SU-DHL-6 (cell line): ENCODE measurements at regions not wholly inside any gene's neighbourhood (a gene's known extent, or its start where the extent isn't known, plus 50 kb on each side); places are given as distances from the start of the nearest gene placed in this dataset.

ENCODE experiments used
- H2AFZ ChIP-seq: fragments of 200-600 bp; sonication (generic); 2 replicates; pipeline ENCODE4 v1.6.1; 2014; ENCODE audit warnings: low read depth, mild to moderate bottlenecking, moderate library complexity, mixed read lengths, antibody characterized with exemption, low read length; ENCODE audit not compliant: severe bottlenecking
- H3F3A ChIP-seq: fragments of 200-600 bp; shearing (Covaris generic); 2 replicates; pipeline ENCODE4 v1.6.0; 2016; ENCODE audit warnings: antibody characterized with exemption, mild to moderate bottlenecking; ENCODE audit not compliant: insufficient read depth
- H3K27ac ChIP-seq: fragments of 200-600 bp; sonication (generic); 2 replicates; pipeline ENCODE4 v1.5.1; 2016; ENCODE audit warnings: low read depth, mild to moderate bottlenecking, low read length, moderate library complexity, mixed read lengths
- H3K27me3 ChIP-seq: fragments of 200-600 bp; sonication (generic), shearing (Covaris generic); 2 replicates; pipeline ENCODE4 v1.6.0; 2014; ENCODE audit warnings: mild to moderate bottlenecking, low read length
- H3K36me3 ChIP-seq: fragments of 200-600 bp; sonication (generic); 2 replicates; pipeline ENCODE4 v1.6.1; 2014; ENCODE audit warnings: mild to moderate bottlenecking, low read length, mixed read lengths
- H3K4me2 ChIP-seq: fragments of 300-600, 200-600 bp; shearing (Covaris generic), sonication (generic); 2 replicates; pipeline ENCODE4 v1.6.0; 2014; ENCODE audit warnings: low read length, low read depth, mild to moderate bottlenecking; ENCODE audit not compliant: poor library complexity, severe bottlenecking
- H3K4me3 ChIP-seq: fragments of 200-600 bp; sonication (generic); 2 replicates; pipeline ENCODE4 v1.5.1; 2014; ENCODE audit warnings: antibody characterized with exemption, low read length, mild to moderate bottlenecking, mixed read lengths; ENCODE audit not compliant: insufficient read depth, poor library complexity, severe bottlenecking
- H3K79me2 ChIP-seq: fragments of 200-600 bp; sonication (generic); 2 replicates; pipeline ENCODE4 v1.6.1; 2014; ENCODE audit warnings: mild to moderate bottlenecking, low read length, moderate library complexity; ENCODE audit not compliant: insufficient read depth
- H3K9ac ChIP-seq: fragments of 200-600 bp; sonication (generic); 2 replicates; pipeline ENCODE4 v1.7.0; 2014; ENCODE audit warnings: mild to moderate bottlenecking, low read length
- H3K9me2 ChIP-seq: fragments of 200-600 bp; sonication (generic); replicated peaks from 2 replicates; pipeline ENCODE4 v1.6.1; 2014; ENCODE audit warnings: low read length; ENCODE audit not compliant: insufficient read depth
- H3K9me3 ChIP-seq: fragments of 200-600 bp; sonication (generic); 2 replicates; pipeline ENCODE4 v1.6.1; 2014; ENCODE audit warnings: low read length, mixed read lengths; ENCODE audit not compliant: insufficient read depth
- H4K20me1 ChIP-seq: fragments of 200-600 bp; sonication (generic); 2 replicates; pipeline ENCODE4 v1.6.1; 2014; ENCODE audit warnings: low read depth, mild to moderate bottlenecking, antibody characterized with exemption, low read length, moderate library complexity, mixed read lengths
- CTCF ChIP-seq: fragments of 200-600 bp; sonication (generic); IDR thresholded peaks from one replicate; pipeline ENCODE4 v1.5.1; 2017; ENCODE audit warnings: antibody characterized with exemption, mild to moderate bottlenecking, low read length, moderate library complexity; ENCODE audit not compliant: insufficient read depth, poor library complexity, severe bottlenecking
- EZH2phosphoT487 ChIP-seq: fragments of 200-600 bp; sonication (generic), shearing (Covaris generic); conservative IDR thresholded peaks from 2 replicates; pipeline ENCODE4 v1.6.1; 2018; ENCODE audit warnings: mild to moderate bottlenecking, antibody characterized with exemption, low read length, moderate library complexity, mixed read lengths

GRCh38 chr21:38054334-38054733, 138.1 kb upstream of the KCNJ6 start:
- Histone ChIP-seq H3K9me3 (no peaks in the 10 kb centered on the region), H3K79me2 (no peaks in the 10 kb centered on the region), H2AFZ (no peak overlapping the region), H3K4me2 (no peak overlapping the region), H3F3A (no peaks in the 10 kb centered on the region), H4K20me1 (no peaks in the 10 kb centered on the region), H3K27ac (no peak overlapping the region), H3K9ac (no peak overlapping the region), H3K9me2 (no peaks in the 10 kb centered on the region), H3K27me3 (no peaks in the 10 kb centered on the region), H3K36me3 (no peaks in the 10 kb centered on the region), H3K4me3 (no peak overlapping the region)
- no peak for TF ChIP-seq CTCF
- no peak for TF ChIP-seq EZH2phosphoT487

GRCh38 chr21:38056481-38056880, 140.2 kb upstream of the KCNJ6 start:
- Histone ChIP-seq H2AFZ (no peak overlapping the region), H3K9me2 (no peaks in the 10 kb centered on the region), H3F3A (no peaks in the 10 kb centered on the region), H3K9me3 (0 out of 2 replicates have a peak, but pooled peaks cover 5% of the 10 kb centered on the region), H3K27me3 (no peaks in the 10 kb centered on the region), H3K4me3 (no peak overlapping the region), H3K27ac (no peak overlapping the region), H4K20me1 (no peaks in the 10 kb centered on the region), H3K4me2 (no peak overlapping the region), H3K36me3 (no peaks in the 10 kb centered on the region), H3K9ac (no peak overlapping the region), H3K79me2 (no peaks in the 10 kb centered on the region)
- TF ChIP-seq CTCF (no peak), EZH2phosphoT487 (no peak)

DNA sequence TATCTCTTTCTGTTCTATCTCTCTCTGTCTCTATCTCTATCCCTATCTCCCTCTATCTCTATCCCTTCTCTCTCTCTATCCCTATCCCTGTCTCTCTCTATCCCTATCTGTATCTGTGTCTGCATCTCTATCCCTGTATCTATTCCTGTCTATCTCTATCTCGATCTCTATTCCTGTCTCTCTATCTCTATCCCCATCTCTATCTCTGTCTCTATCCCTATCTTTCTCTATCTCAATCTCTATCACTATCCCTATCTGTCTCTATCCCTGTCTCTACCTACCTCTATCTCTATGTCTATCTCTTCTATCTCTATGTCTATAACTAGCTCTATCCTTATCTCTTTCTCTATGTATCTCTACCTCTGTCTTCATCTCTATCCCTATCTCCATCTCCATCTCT, 141.4 kb upstream of the KCNJ6 start:
- Histone ChIP-seq H3K27me3 (no peaks in the 10 kb centered on the region), H3K9ac (no peak overlapping the region), H4K20me1 (no peaks in the 10 kb centered on the region), H3K36me3 (no peaks in the 10 kb centered on the region), H3K9me2 (no peaks in the 10 kb centered on the region), H3K79me2 (no peaks in the 10 kb centered on the region), H3K27ac (no peak overlapping the region), H3F3A (no peaks in the 10 kb centered on the region), H2AFZ (no peak overlapping the region), H3K4me2 (no peak overlapping the region), H3K9me3 (0 out of 2 replicates have a peak, but pooled peaks cover 5% of the 10 kb centered on the region), H3K4me3 (no peak overlapping the region)
- no peak for TF ChIP-seq CTCF
- no peak for TF ChIP-seq EZH2phosphoT487

DNA sequence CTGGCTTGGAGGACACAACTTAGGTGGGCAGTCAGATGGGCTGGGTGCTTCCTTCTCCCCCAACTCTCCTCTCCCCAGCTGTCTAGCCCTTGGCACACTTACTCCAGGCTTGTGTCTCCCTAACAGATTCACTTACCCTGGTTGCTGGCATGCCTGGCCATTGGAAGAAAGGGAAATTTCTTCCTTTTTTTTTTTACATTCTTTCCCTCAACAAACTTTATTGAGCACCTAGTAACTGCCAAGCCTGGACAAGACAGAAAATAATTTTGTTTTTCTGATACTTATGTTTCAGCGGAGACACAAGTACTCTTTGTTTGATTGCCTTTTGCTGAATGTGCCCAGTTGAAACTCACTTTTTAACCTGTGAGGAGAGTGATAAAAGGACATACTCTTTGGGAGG, 144.3 kb upstream of the KCNJ6 start:
- H3K79me2 ChIP-seq, result no peaks in the 10 kb centered on the region
- no peaks in the 10 kb centered on the region for H3F3A ChIP-seq
- H3K9ac ChIP-seq, result no peak overlapping the region
- no peaks in the 10 kb centered on the region for H3K27me3 ChIP-seq
- H3K27ac ChIP-seq, result no peak overlapping the region
- H3K4me2 ChIP-seq, result no peak overlapping the region
- no peaks in the 10 kb centered on the region for H3K9me2 ChIP-seq
- H3K9me3 ChIP-seq, result 0 out of 2 replicates have a peak, but pooled peaks cover 5% of the 10 kb centered on the region
- H3K4me3 ChIP-seq, result no peak overlapping the region
- H4K20me1 ChIP-seq, result no peaks in the 10 kb centered on the region
- TF ChIP-seq EZH2phosphoT487 (no peak), CTCF (no peak)
- no peak overlapping the region for H2AFZ ChIP-seq
- H3K36me3 ChIP-seq, result no peaks in the 10 kb centered on the region
